ENCODE measurements at regions not wholly inside any gene's neighbourhood (a gene's known extent, or its start where the extent isn't known, plus 50 kb on each side); places are given as distances from the start of the nearest gene placed in this dataset.

DNA sequence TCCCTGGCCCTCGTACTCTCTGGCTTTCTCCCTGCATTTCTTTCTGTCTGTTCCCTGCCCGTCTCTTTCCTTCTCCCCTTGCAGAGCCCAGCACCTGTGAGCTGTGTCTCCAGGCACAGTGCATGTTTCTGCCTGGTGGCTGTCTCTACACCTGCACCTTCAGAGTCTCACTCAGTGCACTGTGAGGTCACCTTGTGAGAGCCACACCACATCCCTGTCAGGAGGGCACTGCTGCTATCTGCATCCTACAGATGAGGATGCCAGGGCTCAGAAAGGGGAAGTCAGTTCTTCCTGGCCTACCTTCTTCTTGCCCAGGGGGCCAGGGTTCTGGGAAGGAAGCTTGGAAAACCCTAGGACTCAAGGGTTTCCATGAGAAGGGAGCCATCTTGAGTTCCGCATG, 69.7 kb upstream of the NEURL1B start:
- no peak for ATAC-seq
- TF ChIP-seq, protein P1, sequence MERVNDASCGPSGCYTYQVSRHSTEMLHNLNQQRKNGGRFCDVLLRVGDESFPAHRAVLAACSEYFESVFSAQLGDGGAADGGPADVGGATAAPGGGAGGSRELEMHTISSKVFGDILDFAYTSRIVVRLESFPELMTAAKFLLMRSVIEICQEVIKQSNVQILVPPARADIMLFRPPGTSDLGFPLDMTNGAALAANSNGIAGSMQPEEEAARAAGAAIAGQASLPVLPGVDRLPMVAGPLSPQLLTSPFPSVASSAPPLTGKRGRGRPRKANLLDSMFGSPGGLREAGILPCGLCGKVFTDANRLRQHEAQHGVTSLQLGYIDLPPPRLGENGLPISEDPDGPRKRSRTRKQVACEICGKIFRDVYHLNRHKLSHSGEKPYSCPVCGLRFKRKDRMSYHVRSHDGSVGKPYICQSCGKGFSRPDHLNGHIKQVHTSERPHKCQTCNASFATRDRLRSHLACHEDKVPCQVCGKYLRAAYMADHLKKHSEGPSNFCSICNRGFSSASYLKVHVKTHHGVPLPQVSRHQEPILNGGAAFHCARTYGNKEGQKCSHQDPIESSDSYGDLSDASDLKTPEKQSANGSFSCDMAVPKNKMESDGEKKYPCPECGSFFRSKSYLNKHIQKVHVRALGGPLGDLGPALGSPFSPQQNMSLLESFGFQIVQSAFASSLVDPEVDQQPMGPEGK (CRISPR knock-in tag; IDR thresholded peaks at IDR 0.05; ENCODE audit: borderline replicate concordance): no peak
- TF ChIP-seq ISL1 (CRISPR knock-in tag; IDR thresholded peaks at IDR 0.05): no peak
- TF ChIP-seq GLIS3 (CRISPR knock-in tag; IDR thresholded peaks at IDR 0.05): no peak
- TF ChIP-seq, protein P2, sequence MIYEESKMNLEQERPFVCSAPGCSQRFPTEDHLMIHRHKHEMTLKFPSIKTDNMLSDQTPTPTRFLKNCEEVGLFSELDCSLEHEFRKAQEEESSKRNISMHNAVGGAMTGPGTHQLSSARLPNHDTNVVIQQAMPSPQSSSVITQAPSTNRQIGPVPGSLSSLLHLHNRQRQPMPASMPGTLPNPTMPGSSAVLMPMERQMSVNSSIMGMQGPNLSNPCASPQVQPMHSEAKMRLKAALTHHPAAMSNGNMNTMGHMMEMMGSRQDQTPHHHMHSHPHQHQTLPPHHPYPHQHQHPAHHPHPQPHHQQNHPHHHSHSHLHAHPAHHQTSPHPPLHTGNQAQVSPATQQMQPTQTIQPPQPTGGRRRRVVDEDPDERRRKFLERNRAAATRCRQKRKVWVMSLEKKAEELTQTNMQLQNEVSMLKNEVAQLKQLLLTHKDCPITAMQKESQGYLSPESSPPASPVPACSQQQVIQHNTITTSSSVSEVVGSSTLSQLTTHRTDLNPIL (CRISPR knock-in tag; IDR thresholded peaks at IDR 0.05; ENCODE audit: low read depth): no peak
- TF ChIP-seq TOX (CRISPR knock-in tag; IDR thresholded peaks at IDR 0.05; ENCODE audit: borderline replicate concordance): no peak
- TF ChIP-seq ARNTL (CRISPR knock-in tag; IDR thresholded peaks at IDR 0.05; ENCODE audit: borderline replicate concordance, low read depth): no peak
- TF ChIP-seq CSDC2 (CRISPR knock-in tag; IDR thresholded peaks at IDR 0.05): no peak
- no peak for TF ChIP-seq ZFP3 (CRISPR knock-in tag; IDR thresholded peaks at IDR 0.05)
- no peak for TF ChIP-seq RARB (CRISPR knock-in tag; IDR thresholded peaks at IDR 0.05)
- TF ChIP-seq PPARA (CRISPR knock-in tag; IDR thresholded peaks at IDR 0.05; ENCODE audit: borderline replicate concordance): no peak
- TF ChIP-seq BACH2 (CRISPR knock-in tag; IDR thresholded peaks at IDR 0.05; ENCODE audit: borderline replicate concordance): no peak

GRCh38 chr5:172570594-172571334, 70.3 kb upstream of the NEURL1B start:
- TF ChIP-seq SNAI2 (CRISPR knock-in tag; IDR thresholded peaks at IDR 0.05) (no peak), ARNTL (CRISPR knock-in tag; IDR thresholded peaks at IDR 0.05; ENCODE audit: borderline replicate concordance, low read depth) (no peak), ZC3H10 (CRISPR knock-in tag; IDR thresholded peaks at IDR 0.05) (no peak), ZNF565 (CRISPR knock-in tag; conservative IDR thresholded peaks at IDR 0.05; ENCODE audit: low read depth) (no peak), BACH2 (CRISPR knock-in tag; IDR thresholded peaks at IDR 0.05; ENCODE audit: borderline replicate concordance) (no peak), ZNF8 (CRISPR knock-in tag; IDR thresholded peaks at IDR 0.05) (no peak), OSR1 (CRISPR knock-in tag; IDR thresholded peaks at IDR 0.05) (no peak), ZNF70 (CRISPR knock-in tag; IDR thresholded peaks at IDR 0.05) (no peak), PPARA (CRISPR knock-in tag; IDR thresholded peaks at IDR 0.05; ENCODE audit: borderline replicate concordance) (no peak), ISL1 (CRISPR knock-in tag; IDR thresholded peaks at IDR 0.05) (no peak), ESRRG (CRISPR knock-in tag; IDR thresholded peaks at IDR 0.05) (no peak), CSDC2 (CRISPR knock-in tag; IDR thresholded peaks at IDR 0.05) (no peak), ZFP30 (CRISPR knock-in tag; IDR thresholded peaks at IDR 0.05) (no peak), RARB (CRISPR knock-in tag; IDR thresholded peaks at IDR 0.05) (no peak), GLIS3 (CRISPR knock-in tag; IDR thresholded peaks at IDR 0.05) (no peak), TOX (CRISPR knock-in tag; IDR thresholded peaks at IDR 0.05; ENCODE audit: borderline replicate concordance) (no peak), TCF4 (CRISPR knock-in tag; IDR thresholded peaks at IDR 0.05; ENCODE audit: borderline replicate concordance) (no peak)
- TF ChIP-seq, protein P2 (CRISPR knock-in tag; IDR thresholded peaks at IDR 0.05; ENCODE audit: low read depth): no peak
- TF ChIP-seq, protein P1 (CRISPR knock-in tag; IDR thresholded peaks at IDR 0.05; ENCODE audit: borderline replicate concordance): no peak
- no peak for ATAC-seq

DNA sequence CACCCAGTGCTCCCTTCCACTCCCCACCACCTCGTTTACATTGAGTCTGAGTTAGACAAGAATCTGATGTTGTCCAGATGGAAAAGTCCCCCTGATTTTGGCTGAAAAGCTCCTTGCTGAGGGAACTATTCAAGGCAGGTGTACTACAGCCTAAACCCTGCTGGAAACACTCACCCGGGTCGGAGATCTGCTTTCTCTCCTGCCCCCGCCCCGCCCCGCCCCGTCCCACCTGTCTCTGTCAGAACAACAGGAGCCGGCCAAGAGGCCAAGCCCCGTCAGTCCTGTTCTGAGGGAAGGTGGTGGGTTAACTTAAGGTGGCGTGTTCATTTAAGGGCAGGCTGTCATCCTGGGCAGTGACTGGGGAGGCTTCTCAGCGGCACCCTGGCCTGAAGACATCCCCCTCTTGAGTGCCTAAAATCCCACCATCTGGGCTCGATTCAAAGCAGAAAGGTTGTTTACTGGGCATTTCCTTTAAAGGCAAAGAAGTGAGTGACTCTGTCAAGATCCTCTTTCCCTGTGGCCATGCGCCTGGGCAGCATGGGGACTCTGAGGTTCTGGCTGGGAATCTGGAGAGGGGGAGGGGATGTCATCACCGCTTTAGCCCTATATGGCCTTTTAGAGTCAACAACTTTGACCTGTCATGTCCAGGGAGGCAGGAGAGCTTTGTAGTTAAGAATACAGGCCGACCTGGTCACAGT, 71.1 kb upstream of the NEURL1B start:
- ATAC-seq: no peak
- no peak for TF ChIP-seq ARNTL (CRISPR knock-in tag; IDR thresholded peaks at IDR 0.05; ENCODE audit: borderline replicate concordance, low read depth)
- TF ChIP-seq CSDC2 (CRISPR knock-in tag; IDR thresholded peaks at IDR 0.05): no peak
- no peak for TF ChIP-seq ZNF70 (CRISPR knock-in tag; IDR thresholded peaks at IDR 0.05)
- no peak for TF ChIP-seq SNAI2 (CRISPR knock-in tag; IDR thresholded peaks at IDR 0.05)
- no peak for TF ChIP-seq ZNF8 (CRISPR knock-in tag; IDR thresholded peaks at IDR 0.05)
- no peak for TF ChIP-seq ZNF565 (CRISPR knock-in tag; conservative IDR thresholded peaks at IDR 0.05; ENCODE audit: low read depth)
- TF ChIP-seq ZFP3 (CRISPR knock-in tag; IDR thresholded peaks at IDR 0.05): no peak
- TF ChIP-seq PPARA (CRISPR knock-in tag; IDR thresholded peaks at IDR 0.05; ENCODE audit: borderline replicate concordance): no peak
- TF ChIP-seq TSHZ2 (CRISPR knock-in tag; IDR thresholded peaks at IDR 0.05): no peak
- TF ChIP-seq, protein P3, sequence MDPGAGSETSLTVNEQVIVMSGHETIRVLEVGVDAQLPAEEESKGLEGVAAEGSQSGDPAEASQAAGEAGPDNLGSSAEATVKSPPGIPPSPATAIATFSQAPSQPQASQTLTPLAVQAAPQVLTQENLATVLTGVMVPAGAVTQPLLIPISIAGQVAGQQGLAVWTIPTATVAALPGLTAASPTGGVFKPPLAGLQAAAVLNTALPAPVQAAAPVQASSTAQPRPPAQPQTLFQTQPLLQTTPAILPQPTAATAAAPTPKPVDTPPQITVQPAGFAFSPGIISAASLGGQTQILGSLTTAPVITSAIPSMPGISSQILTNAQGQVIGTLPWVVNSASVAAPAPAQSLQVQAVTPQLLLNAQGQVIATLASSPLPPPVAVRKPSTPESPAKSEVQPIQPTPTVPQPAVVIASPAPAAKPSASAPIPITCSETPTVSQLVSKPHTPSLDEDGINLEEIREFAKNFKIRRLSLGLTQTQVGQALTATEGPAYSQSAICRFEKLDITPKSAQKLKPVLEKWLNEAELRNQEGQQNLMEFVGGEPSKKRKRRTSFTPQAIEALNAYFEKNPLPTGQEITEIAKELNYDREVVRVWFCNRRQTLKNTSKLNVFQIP (CRISPR knock-in tag; IDR thresholded peaks at IDR 0.05; ENCODE audit: borderline replicate concordance, low read depth): no peak
- no peak for TF ChIP-seq GLIS3 (CRISPR knock-in tag; IDR thresholded peaks at IDR 0.05)

Measured in SK-N-SH treated with all-trans-retinoic acid at 6 μM for 48 hours (cell line).